K562 (cell line): ENCODE measurements at regions not wholly inside any gene's neighbourhood (a gene's known extent, or its start where the extent isn't known, plus 50 kb on each side); places are given as distances from the start of the nearest gene placed in this dataset.

Source experiments
- ATAC-seq: fragments of 200-7000 bp; cut with Tn5 transposase; 3 replicates; pipeline ENCODE4 v1.9.1; 2020; ENCODE audit warnings: moderate library complexity
- BruUV-seq: library from RNA; stranded (reverse); fragments of 400-500 nt; replicated peaks from 2 replicates; lab custom pipeline; 2021; lab: Mats Ljungman, UMichigan
- CTCF ChIA-PET: fragments of 300-600 bp; formaldehyde crosslinking; extraction: SDS; loops from one replicate; lab custom pipeline; 2021; ENCODE audit warnings: low intra/inter-chr PET ratio; lab: Yijun Ruan, JAX
- POLR2A ChIA-PET: fragments of 300-600, 350-650 bp; sonication (Branson Sonifier 250); formaldehyde crosslinking; extraction: SDS; loops from one replicate; lab custom pipeline; 2021; ENCODE audit warnings: antibody characterized with exemption, inconsistent platforms; lab: Yijun Ruan, JAX
- DNase-seq, 4 experiments: peaks; one replicate each; pipeline versions ENCODE4 v3.0.0 to v3.0.0-alpha.2; 2011 to 2018; ENCODE audit warnings: low spot score in 3 of 4, mixed read lengths in 3 of 4; ENCODE audit errors: extremely low read depth in 1 of 4
- FAIRE-seq: peaks from 2 replicates; lab custom pipeline; 2011; peaks lifted over from hg19 to GRCh38; lab: Jason Lieb, UNC
- H2AFZ ChIP-seq: 2 replicates; pipeline ENCODE4 v1.6.0; 2011; ENCODE audit warnings: low read depth, low read length, control low read depth, inconsistent platforms
- H3K27ac ChIP-seq: fragments of 200-600 bp; 3 replicates; pipeline ENCODE4 v1.8.0; 2011; ENCODE audit warnings: low read depth, mild to moderate bottlenecking, control low read depth, inconsistent platforms, low read length, moderate library complexity, mixed read lengths; ENCODE audit errors: extremely low read depth
- H3K27me3 ChIP-seq, 2 experiments: fragments of 300-600 bp in 1 of 2; 2 replicates in 1 of 2; 3 replicates in 1 of 2; pipeline versions ENCODE4 v1.6.0 to v1.8.0; 2011; ENCODE audit warnings: inconsistent platforms in 2 of 2, low read length in 2 of 2, mild to moderate bottlenecking in 1 of 2, mixed read lengths in 1 of 2, moderate library complexity in 1 of 2; ENCODE audit not compliant: control insufficient read depth in 2 of 2, insufficient read depth in 2 of 2
- H3K36me3 ChIP-seq: fragments of 300-600 bp; 3 replicates; pipeline ENCODE4 v1.8.0; 2011; ENCODE audit warnings: mild to moderate bottlenecking, low read length, inconsistent platforms; ENCODE audit not compliant: control insufficient read depth, insufficient read depth
- H3K4me1 ChIP-seq, 2 experiments: fragments of 200-600 bp in 1 of 2; replicated peaks in 1 of 2; 2 replicates in 1 of 2; 3 replicates in 1 of 2; pipeline versions ENCODE4 v1.5.1 to v1.8.0; 2011; ENCODE audit warnings: inconsistent platforms in 2 of 2, low read length in 2 of 2, mild to moderate bottlenecking in 1 of 2, mixed read lengths in 1 of 2, moderate library complexity in 1 of 2; ENCODE audit not compliant: control insufficient read depth in 2 of 2, insufficient read depth in 2 of 2
- H3K4me2 ChIP-seq: 2 replicates; pipeline ENCODE4 v1.6.1; 2011; ENCODE audit warnings: low read length, control low read depth, inconsistent platforms, mixed read lengths; ENCODE audit not compliant: insufficient read depth
- H3K4me3 ChIP-seq: fragments of 200-600 bp; sonication (generic), shearing (Covaris generic); 2 replicates; pipeline ENCODE4 v1.5.1; 2016; ENCODE audit warnings: control low read depth, inconsistent platforms
- H3K79me2 ChIP-seq: fragments of 200-600 bp; 3 replicates; pipeline ENCODE4 v1.8.0; 2011; ENCODE audit warnings: low read length, inconsistent platforms; ENCODE audit not compliant: control insufficient read depth, insufficient read depth
- H3K9ac ChIP-seq, 2 experiments: 2 replicates each; pipeline versions ENCODE4 v1.6.0 to v1.6.1; 2011; ENCODE audit warnings: low read depth in 2 of 2, low read length in 2 of 2, control low read depth in 1 of 2, inconsistent platforms in 1 of 2, mild to moderate bottlenecking in 1 of 2, mixed read lengths in 1 of 2; ENCODE audit not compliant: insufficient read depth in 1 of 2
- H3K9me1 ChIP-seq: one replicate; pipeline ENCODE4 v1.6.0; 2011; ENCODE audit warnings: inconsistent platforms, mild to moderate bottlenecking, low read length, moderate library complexity; ENCODE audit not compliant: control insufficient read depth, insufficient read depth
- H3K9me3 ChIP-seq: replicated peaks from 2 replicates; pipeline ENCODE4 v1.5.1; 2011; ENCODE audit warnings: low read depth, low read length, inconsistent platforms; ENCODE audit not compliant: control insufficient read depth, insufficient read depth
- H4K20me1 ChIP-seq: replicated peaks from 2 replicates; pipeline ENCODE4 v1.6.1; 2011; ENCODE audit warnings: low read length, inconsistent platforms, mixed read lengths; ENCODE audit not compliant: control insufficient read depth, insufficient read depth
- BRD9 ChIP-seq: fragments of 450-650 bp; IDR thresholded peaks from 2 replicates; pipeline ENCODE4 v1.6.1; 2018; ENCODE audit warnings: low read depth; ENCODE audit not compliant: partially characterized antibody
- CHD4 ChIP-seq: fragments of 200-600 bp; sonication (generic); IDR thresholded peaks from 3 replicates; pipeline ENCODE4 v1.6.1; 2012; ENCODE audit warnings: low read depth, mild to moderate bottlenecking, mixed read lengths, low read length, inconsistent platforms; ENCODE audit not compliant: insufficient read depth, insufficient replicate concordance, poor library complexity, severe bottlenecking
- HMG20B ChIP-seq: fragments of 250-450 bp; sonication (Bioruptor Pico); IDR thresholded peaks from 2 replicates; pipeline ENCODE4 v1.5.0; 2021; ENCODE audit warnings: mild to moderate bottlenecking
- PHB2 ChIP-seq: fragments of 450-650 bp; IDR thresholded peaks from 2 replicates; pipeline ENCODE4 v1.6.1; 2017; ENCODE audit warnings: low read depth
- POLR2G ChIP-seq: fragments of 200-400 bp; formaldehyde crosslinking; IDR thresholded peaks from 2 replicates; pipeline ENCODE4 v1.6.1; 2017; ENCODE audit warnings: low read depth, mild to moderate bottlenecking, antibody characterized with exemption, low read length, moderate library complexity
- SPI1 ChIP-seq: IDR thresholded peaks from 2 replicates; pipeline ENCODE4 v1.6.1; 2011; ENCODE audit warnings: low read depth, low read length, control low read depth, borderline replicate concordance
- ZNF24 ChIP-seq: fragments of 450-650 bp; IDR thresholded peaks from 2 replicates; pipeline ENCODE4 v1.6.1; 2016
- WGBS: fragments of 100-300 bp; shearing (Covaris generic); methylation state at CpG from one replicate; pipeline ENCODE4 v1.1.6; 2016; ENCODE audit warnings: low coverage, mixed read lengths; ENCODE audit not compliant: insufficient coverage; ENCODE audit errors: missing lambda C conversion rate; 5-methylcytosine and 5-hydroxymethylcytosine counted together
- in situ Hi-C: fragments of 300-500 bp; cut with MboI; formaldehyde crosslinking; loops from 4 replicates; pipeline ENCODE4 v1.15.0; 2018; ENCODE audit warnings: inconsistent platforms, mixed read lengths
- intact Hi-C: fragments of 100-400 bp; cut with micrococcal nuclease; formaldehyde crosslinking; loops from 2 replicates; pipeline ENCODE4 v1.14.2; 2022
- TF ChIP-seq, protein P1 (sequence below): sonication (generic); formaldehyde crosslinking; IDR thresholded peaks from 2 replicates; pipeline ENCODE4 v1.8.0; 2022; ENCODE audit warnings: missing genetic modification reagents, mild to moderate bottlenecking, moderate library complexity, borderline replicate concordance
- TF ChIP-seq, protein P2 (sequence below): sonication (generic); formaldehyde crosslinking; IDR thresholded peaks from 2 replicates; pipeline ENCODE4 v1.4.0; 2020; ENCODE audit warnings: mild to moderate bottlenecking, missing genetic modification reagents
- TF ChIP-seq, protein P3 (sequence below): fragments of 250-450 bp; sonication (Bioruptor Pico); IDR thresholded peaks from 2 replicates; pipeline ENCODE4 v1.4.0; 2020; ENCODE audit warnings: borderline replicate concordance

DNA sequence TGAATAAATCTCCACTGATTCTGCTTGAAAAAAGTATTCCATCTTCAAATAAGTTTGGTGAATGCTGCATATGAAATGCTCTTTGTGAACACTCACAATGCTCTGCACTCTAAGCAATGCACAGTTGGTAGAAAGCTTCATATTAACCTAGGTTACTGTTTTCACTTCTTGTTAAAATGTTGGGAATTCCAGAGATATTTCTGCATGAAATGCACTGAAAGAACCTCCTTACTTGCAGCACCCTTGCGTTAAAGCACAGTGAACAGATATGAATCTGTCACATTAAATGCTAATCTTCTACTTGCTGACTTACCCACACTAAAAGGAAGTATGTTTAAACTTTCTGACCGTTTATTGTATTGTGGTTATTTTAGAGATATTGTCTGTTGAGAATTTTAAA, 584.1 kb upstream of the NUDT12 start:
- Histone ChIP-seq H3K4me1 (peaks cover 0 to 7% of the 10 kb centered on the region in 2 experiments; a peak in 3 of 5 replicates), H3K27ac (no peak overlapping the region), H2AFZ (no peak overlapping the region), H4K20me1 (no peaks in the 10 kb centered on the region), H3K27me3 (no peaks in the 10 kb centered on the region), H3K36me3 (no peaks in the 10 kb centered on the region), H3K79me2 (no peaks in the 10 kb centered on the region), H3K9ac (no peak overlapping the region), H3K9me1 (no peaks in the 10 kb centered on the region), H3K9me3 (no peaks in the 10 kb centered on the region), H3K4me3 (no peak overlapping the region), H3K4me2 (no peak overlapping the region)
- intact Hi-C loops (no loop called here), in situ Hi-C loops (loop anchor here (10.0 kb wide), 1 partner anchor 1442 kb away; no protein-coding TSS in a partner anchor)
- CTCF ChIA-PET, result no interaction called here
- FAIRE-seq, result no peak
- no peak for ATAC-seq
- POLR2A ChIA-PET, result no interaction called here
- TF ChIP-seq CHD4, result no peak
- TF ChIP-seq ZNF24, result no peak
- no peak for TF ChIP-seq PHB2
- TF ChIP-seq, protein P1, sequence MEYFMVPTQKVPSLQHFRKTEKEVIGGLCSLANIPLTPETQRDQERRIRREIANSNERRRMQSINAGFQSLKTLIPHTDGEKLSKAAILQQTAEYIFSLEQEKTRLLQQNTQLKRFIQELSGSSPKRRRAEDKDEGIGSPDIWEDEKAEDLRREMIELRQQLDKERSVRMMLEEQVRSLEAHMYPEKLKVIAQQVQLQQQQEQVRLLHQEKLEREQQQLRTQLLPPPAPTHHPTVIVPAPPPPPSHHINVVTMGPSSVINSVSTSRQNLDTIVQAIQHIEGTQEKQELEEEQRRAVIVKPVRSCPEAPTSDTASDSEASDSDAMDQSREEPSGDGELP (CRISPR knock-in tag), result no peak
- no peak for TF ChIP-seq BRD9
- TF ChIP-seq, protein P2, sequence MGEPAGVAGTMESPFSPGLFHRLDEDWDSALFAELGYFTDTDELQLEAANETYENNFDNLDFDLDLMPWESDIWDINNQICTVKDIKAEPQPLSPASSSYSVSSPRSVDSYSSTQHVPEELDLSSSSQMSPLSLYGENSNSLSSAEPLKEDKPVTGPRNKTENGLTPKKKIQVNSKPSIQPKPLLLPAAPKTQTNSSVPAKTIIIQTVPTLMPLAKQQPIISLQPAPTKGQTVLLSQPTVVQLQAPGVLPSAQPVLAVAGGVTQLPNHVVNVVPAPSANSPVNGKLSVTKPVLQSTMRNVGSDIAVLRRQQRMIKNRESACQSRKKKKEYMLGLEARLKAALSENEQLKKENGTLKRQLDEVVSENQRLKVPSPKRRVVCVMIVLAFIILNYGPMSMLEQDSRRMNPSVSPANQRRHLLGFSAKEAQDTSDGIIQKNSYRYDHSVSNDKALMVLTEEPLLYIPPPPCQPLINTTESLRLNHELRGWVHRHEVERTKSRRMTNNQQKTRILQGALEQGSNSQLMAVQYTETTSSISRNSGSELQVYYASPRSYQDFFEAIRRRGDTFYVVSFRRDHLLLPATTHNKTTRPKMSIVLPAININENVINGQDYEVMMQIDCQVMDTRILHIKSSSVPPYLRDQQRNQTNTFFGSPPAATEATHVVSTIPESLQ (CRISPR knock-in tag), result no peak
- no peak for TF ChIP-seq SPI1
- TF ChIP-seq, protein P3, sequence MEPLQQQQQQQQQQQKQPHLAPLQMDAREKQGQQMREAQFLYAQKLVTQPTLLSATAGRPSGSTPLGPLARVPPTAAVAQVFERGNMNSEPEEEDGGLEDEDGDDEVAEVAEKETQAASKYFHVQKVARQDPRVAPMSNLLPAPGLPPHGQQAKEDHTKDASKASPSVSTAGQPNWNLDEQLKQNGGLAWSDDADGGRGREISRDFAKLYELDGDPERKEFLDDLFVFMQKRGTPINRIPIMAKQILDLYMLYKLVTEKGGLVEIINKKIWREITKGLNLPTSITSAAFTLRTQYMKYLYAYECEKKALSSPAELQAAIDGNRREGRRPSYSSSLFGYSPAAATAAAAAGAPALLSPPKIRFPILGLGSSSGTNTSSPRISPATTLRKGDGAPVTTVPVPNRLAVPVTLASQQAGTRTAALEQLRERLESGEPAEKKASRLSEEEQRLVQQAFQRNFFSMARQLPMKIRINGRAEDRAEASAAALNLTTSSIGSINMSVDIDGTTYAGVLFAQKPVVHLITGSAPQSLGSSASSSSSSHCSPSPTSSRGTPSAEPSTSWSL, result no peak
- no peak for TF ChIP-seq POLR2G
- TF ChIP-seq HMG20B, result no peak
- no TSS peak for BruUV-seq
- 34% methylated on average over 2 of the region's 2 CpGs for WGBS
- DNase-seq, result no peak
